HEK293 (cell line): ENCODE measurements at regions not wholly inside any gene's neighbourhood (a gene's known extent, or its start where the extent isn't known, plus 50 kb on each side); places are given as distances from the start of the nearest gene placed in this dataset.

Experiments used
- CTCF ChIA-PET: fragments of 350-600 bp; formaldehyde crosslinking; extraction: SDS; loops from one replicate; lab custom pipeline; 2021; ENCODE audit warnings: antibody characterized with exemption; lab: Yijun Ruan, JAX
- POLR2A ChIA-PET: fragments of 300-600 bp; formaldehyde crosslinking; extraction: SDS; loops from one replicate; lab custom pipeline; 2020; ENCODE audit warnings: antibody characterized with exemption, inconsistent platforms; lab: Yijun Ruan, JAX
- H3K27ac ChIP-seq: fragments of 200-500 bp; sonication (Bioruptor generic); 2 replicates; pipeline ENCODE4 v1.5.1; 2014; ENCODE audit warnings: low read depth, low read length, control low read depth, inconsistent platforms; ENCODE audit errors: extremely low read depth
- H3K36me3 ChIP-seq, 2 experiments: fragments of 200-500 bp in 1 of 2; sonication (Bioruptor generic) in 1 of 2; 1 replicate in 1 of 2; 2 replicates in 1 of 2; pipeline ENCODE4 v1.5.1; 2014 to 2017; ENCODE audit warnings: inconsistent platforms in 2 of 2, low read length in 2 of 2; ENCODE audit not compliant: control insufficient read depth in 2 of 2, insufficient read depth in 1 of 2
- H3K4me1 ChIP-seq: fragments of 200-500 bp; sonication (Bioruptor generic); 2 replicates; pipeline ENCODE4 v1.5.1; 2014; ENCODE audit warnings: mild to moderate bottlenecking, low read length, inconsistent platforms; ENCODE audit not compliant: control insufficient read depth, insufficient read depth
- H3K4me3 ChIP-seq: 2 replicates; pipeline ENCODE4 v1.5.1; 2011; ENCODE audit warnings: low read depth, mild to moderate bottlenecking, control low read depth, low read length, moderate library complexity
- H3K9me3 ChIP-seq: fragments of 200-500 bp; sonication (Bioruptor generic); 2 replicates; pipeline ENCODE4 v1.5.1; 2014; ENCODE audit warnings: low read depth, low read length, inconsistent platforms; ENCODE audit not compliant: control insufficient read depth, insufficient read depth
- IKZF3 ChIP-seq: fragments of 450-650 bp; IDR thresholded peaks from 2 replicates; pipeline ENCODE4 v1.5.0; 2018; ENCODE audit warnings: missing biosample characterization, mild to moderate bottlenecking, missing genetic modification characterization, moderate library complexity
- KLF1 ChIP-seq: fragments of 450-650 bp; formaldehyde crosslinking; IDR thresholded peaks from 2 replicates; pipeline ENCODE4 v1.5.1; 2016; ENCODE audit warnings: missing biosample characterization, missing genetic modification characterization
- OSR2 ChIP-seq: fragments of 450-650 bp; formaldehyde crosslinking; IDR thresholded peaks from 2 replicates; pipeline ENCODE4 v1.5.1; 2016; ENCODE audit warnings: missing biosample characterization, missing genetic modification characterization
- REPIN1 ChIP-seq: fragments of 450-650 bp; formaldehyde crosslinking; IDR thresholded peaks from 2 replicates; pipeline ENCODE4 v1.5.1; 2017; ENCODE audit warnings: missing biosample characterization, missing genetic modification characterization, low read depth
- ZBTB26 ChIP-seq: fragments of 450-650 bp; formaldehyde crosslinking; optimal IDR thresholded peaks from 2 replicates; pipeline ENCODE3; 2016; ENCODE audit warnings: missing biosample characterization, mild to moderate bottlenecking, missing genetic modification characterization
- ZNF19 ChIP-seq: fragments of 450-650 bp; formaldehyde crosslinking; IDR thresholded peaks from 2 replicates; pipeline ENCODE4; 2016; ENCODE audit warnings: missing biosample characterization, missing genetic modification characterization, low read depth
- ZNF214 ChIP-seq: fragments of 450-650 bp; formaldehyde crosslinking; IDR thresholded peaks from 2 replicates; pipeline ENCODE4 v1.5.1; 2017; ENCODE audit warnings: missing biosample characterization, mild to moderate bottlenecking, missing genetic modification characterization, borderline replicate concordance
- ZNF266 ChIP-seq: fragments of 450-650 bp; formaldehyde crosslinking; IDR thresholded peaks from 2 replicates; pipeline ENCODE4 v1.5.1; 2016; ENCODE audit warnings: missing biosample characterization, missing genetic modification characterization, low read depth
- ZNF350 ChIP-seq: fragments of 450-650 bp; formaldehyde crosslinking; IDR thresholded peaks from 2 replicates; pipeline ENCODE4 v1.5.0; 2017; ENCODE audit warnings: missing biosample characterization, mild to moderate bottlenecking, missing genetic modification characterization
- ZNF37A ChIP-seq: fragments of 450-650 bp; IDR thresholded peaks from 2 replicates; pipeline ENCODE4 v1.5.1; 2018; ENCODE audit warnings: missing biosample characterization, missing genetic modification characterization
- ZNF473 ChIP-seq: fragments of 450-650 bp; formaldehyde crosslinking; IDR thresholded peaks from 2 replicates; pipeline ENCODE4 v1.5.1; 2017; ENCODE audit warnings: missing biosample characterization, missing genetic modification characterization
- ZNF510 ChIP-seq: fragments of 450-650 bp; formaldehyde crosslinking; IDR thresholded peaks from 2 replicates; pipeline ENCODE4 v1.5.1; 2018; ENCODE audit warnings: mild to moderate bottlenecking, missing genetic modification characterization, missing biosample characterization; ENCODE audit not compliant: insufficient replicate concordance
- ZNF544 ChIP-seq: fragments of 450-650 bp; formaldehyde crosslinking; IDR thresholded peaks from 2 replicates; pipeline ENCODE4 v1.5.0; 2017; ENCODE audit warnings: missing biosample characterization, missing genetic modification characterization
- ZNF558 ChIP-seq: fragments of 450-650 bp; formaldehyde crosslinking; IDR thresholded peaks from 2 replicates; pipeline ENCODE4 v1.5.1; 2016; ENCODE audit warnings: missing biosample characterization, missing genetic modification characterization
- ZNF639 ChIP-seq: fragments of 450-650 bp; formaldehyde crosslinking; IDR thresholded peaks from 2 replicates; pipeline ENCODE4 v1.5.1; 2016; ENCODE audit warnings: missing biosample characterization, missing genetic modification characterization
- ZNF785 ChIP-seq: fragments of 450-650 bp; formaldehyde crosslinking; IDR thresholded peaks from 2 replicates; pipeline ENCODE4 v1.5.1; 2016; ENCODE audit warnings: missing biosample characterization, missing genetic modification characterization
- ZSCAN23 ChIP-seq: fragments of 450-650 bp; formaldehyde crosslinking; IDR thresholded peaks from 2 replicates; pipeline ENCODE4 v1.5.1; 2016; ENCODE audit warnings: missing biosample characterization, missing genetic modification characterization
- TF ChIP-seq, protein P1 (sequence below): fragments of 450-650 bp; formaldehyde crosslinking; IDR thresholded peaks from 2 replicates; pipeline ENCODE4 v1.5.1; 2016; ENCODE audit warnings: missing biosample characterization, missing genetic modification characterization
- TF ChIP-seq, protein P2 (sequence below): fragments of 450-650 bp; formaldehyde crosslinking; conservative IDR thresholded peaks from 2 replicates; pipeline ENCODE4 v1.5.1; 2016; ENCODE audit warnings: low read depth, missing biosample characterization, missing genetic modification characterization
- TF ChIP-seq, protein P3 (sequence below): fragments of 450-650 bp; IDR thresholded peaks from 2 replicates; pipeline ENCODE4 v1.5.1; 2018; ENCODE audit warnings: missing biosample characterization, missing genetic modification characterization

- TF ChIP-seq, protein P1, sequence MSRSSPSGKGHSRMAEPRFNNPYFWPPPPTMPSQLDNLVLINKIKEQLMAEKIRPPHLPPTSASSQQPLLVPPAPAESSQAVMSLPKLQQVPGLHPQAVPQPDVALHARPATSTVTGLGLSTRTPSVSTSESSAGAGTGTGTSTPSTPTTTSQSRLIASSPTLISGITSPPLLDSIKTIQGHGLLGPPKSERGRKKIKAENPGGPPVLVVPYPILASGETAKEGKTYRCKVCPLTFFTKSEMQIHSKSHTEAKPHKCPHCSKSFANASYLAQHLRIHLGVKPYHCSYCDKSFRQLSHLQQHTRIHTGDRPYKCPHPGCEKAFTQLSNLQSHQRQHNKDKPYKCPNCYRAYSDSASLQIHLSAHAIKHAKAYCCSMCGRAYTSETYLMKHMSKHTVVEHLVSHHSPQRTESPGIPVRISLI, result no peak
- no peak for TF ChIP-seq ZSCAN23
- no peak for TF ChIP-seq ZNF639 (tag by site-specific recombination)
- no peak for TF ChIP-seq ZNF266 (tag by site-specific recombination)
- no peak for TF ChIP-seq ZNF214 (tag by site-specific recombination)
- TF ChIP-seq REPIN1 (tag by site-specific recombination), result no peak
Measured at GRCh38 chr14:53871951-53872350, 84.7 kb downstream of the BMP4 start (continued).

DNA sequence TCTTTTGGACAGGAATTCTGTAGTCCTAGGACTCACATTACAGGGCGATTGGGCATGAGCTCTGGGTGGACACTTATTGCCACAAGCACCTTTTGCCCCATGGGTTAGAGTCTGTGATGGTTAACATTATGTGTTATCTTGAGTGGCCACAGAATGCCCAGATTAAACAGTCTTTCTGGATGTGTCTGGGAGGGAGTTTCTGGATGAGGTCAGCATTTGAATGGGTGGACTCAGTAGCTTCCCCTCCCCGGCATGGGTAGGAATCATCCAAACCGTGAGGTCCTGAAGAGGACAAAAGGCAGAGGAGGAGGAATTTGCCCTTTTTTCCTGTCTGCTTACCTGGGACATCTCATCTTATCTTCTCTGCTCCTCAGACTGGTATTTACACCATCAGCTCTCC lies 85.6 kb downstream of the BMP4 start:
- no peaks in the 10 kb centered on the region for H3K36me3 ChIP-seq
- ChIA-PET CTCF (no interaction called here), POLR2A (no interaction called here)
- no peak overlapping the region for H3K27ac ChIP-seq
- no peak overlapping the region for H3K4me3 ChIP-seq
- TF ChIP-seq ZNF350 (tag by site-specific recombination), result no peak
- no peaks in the 10 kb centered on the region for H3K9me3 ChIP-seq
- H3K4me1 ChIP-seq, result no peaks in the 10 kb centered on the region

DNA sequence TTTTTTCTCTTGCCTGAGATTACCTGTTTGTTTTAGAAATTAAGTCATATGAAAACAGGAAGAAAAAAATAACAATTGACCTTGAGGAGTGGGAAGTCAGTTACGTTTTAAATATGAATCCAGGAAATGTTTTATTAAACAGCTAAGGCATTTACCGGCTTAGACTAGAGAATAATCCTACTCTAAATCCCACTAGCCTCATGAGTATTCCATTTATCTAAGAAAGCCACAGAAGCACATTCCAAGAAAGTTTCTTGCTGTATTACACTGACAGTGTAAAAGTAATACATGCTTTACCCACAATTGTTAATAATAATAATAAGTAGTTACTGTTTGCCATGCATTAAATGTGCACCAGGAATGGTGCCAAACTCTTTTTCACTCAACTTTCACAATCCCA lies 90.9 kb downstream of the BMP4 start:
- H3K36me3 ChIP-seq, result no peaks in the 10 kb centered on the region
- H3K27ac ChIP-seq, result no peak overlapping the region
- TF ChIP-seq ZNF37A (tag by site-specific recombination), result no peak
- no peak for TF ChIP-seq IKZF3 (tag by site-specific recombination)
- TF ChIP-seq ZNF558 (tag by site-specific recombination), result no peak
- no peak for TF ChIP-seq ZNF510 (tag by site-specific recombination)
- no peak for TF ChIP-seq ZNF544
- TF ChIP-seq, protein P2, sequence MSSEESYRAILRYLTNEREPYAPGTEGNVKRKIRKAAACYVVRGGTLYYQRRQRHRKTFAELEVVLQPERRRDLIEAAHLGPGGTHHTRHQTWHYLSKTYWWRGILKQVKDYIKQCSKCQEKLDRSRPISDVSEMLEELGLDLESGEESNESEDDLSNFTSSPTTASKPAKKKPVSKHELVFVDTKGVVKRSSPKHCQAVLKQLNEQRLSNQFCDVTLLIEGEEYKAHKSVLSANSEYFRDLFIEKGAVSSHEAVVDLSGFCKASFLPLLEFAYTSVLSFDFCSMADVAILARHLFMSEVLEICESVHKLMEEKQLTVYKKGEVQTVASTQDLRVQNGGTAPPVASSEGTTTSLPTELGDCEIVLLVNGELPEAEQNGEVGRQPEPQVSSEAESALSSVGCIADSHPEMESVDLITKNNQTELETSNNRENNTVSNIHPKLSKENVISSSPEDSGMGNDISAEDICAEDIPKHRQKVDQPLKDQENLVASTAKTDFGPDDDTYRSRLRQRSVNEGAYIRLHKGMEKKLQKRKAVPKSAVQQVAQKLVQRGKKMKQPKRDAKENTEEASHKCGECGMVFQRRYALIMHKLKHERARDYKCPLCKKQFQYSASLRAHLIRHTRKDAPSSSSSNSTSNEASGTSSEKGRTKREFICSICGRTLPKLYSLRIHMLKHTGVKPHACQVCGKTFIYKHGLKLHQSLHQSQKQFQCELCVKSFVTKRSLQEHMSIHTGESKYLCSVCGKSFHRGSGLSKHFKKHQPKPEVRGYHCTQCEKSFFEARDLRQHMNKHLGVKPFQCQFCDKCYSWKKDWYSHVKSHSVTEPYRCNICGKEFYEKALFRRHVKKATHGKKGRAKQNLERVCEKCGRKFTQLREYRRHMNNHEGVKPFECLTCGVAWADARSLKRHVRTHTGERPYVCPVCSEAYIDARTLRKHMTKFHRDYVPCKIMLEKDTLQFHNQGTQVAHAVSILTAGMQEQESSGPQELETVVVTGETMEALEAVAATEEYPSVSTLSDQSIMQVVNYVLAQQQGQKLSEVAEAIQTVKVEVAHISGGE (tag by site-specific recombination), result no peak
- TF ChIP-seq OSR2, result no peak
- TF ChIP-seq ZNF350 (tag by site-specific recombination), result no peak
- TF ChIP-seq ZNF19 (tag by site-specific recombination), result no peak
- no peak for TF ChIP-seq KLF1 (tag by site-specific recombination)
- TF ChIP-seq ZNF785, result no peak
- TF ChIP-seq ZNF473 (tag by site-specific recombination), result no peak
- TF ChIP-seq REPIN1 (tag by site-specific recombination), result no peak
- TF ChIP-seq, protein P3, sequence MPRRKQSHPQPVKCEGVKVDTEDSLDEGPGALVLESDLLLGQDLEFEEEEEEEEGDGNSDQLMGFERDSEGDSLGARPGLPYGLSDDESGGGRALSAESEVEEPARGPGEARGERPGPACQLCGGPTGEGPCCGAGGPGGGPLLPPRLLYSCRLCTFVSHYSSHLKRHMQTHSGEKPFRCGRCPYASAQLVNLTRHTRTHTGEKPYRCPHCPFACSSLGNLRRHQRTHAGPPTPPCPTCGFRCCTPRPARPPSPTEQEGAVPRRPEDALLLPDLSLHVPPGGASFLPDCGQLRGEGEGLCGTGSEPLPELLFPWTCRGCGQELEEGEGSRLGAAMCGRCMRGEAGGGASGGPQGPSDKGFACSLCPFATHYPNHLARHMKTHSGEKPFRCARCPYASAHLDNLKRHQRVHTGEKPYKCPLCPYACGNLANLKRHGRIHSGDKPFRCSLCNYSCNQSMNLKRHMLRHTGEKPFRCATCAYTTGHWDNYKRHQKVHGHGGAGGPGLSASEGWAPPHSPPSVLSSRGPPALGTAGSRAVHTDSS (tag by site-specific recombination), result no peak
- TF ChIP-seq ZBTB26 (tag by site-specific recombination), result no peak
- ChIA-PET POLR2A (no interaction called here), CTCF (no interaction called here)
- no peaks in the 10 kb centered on the region for H3K9me3 ChIP-seq
- no peaks in the 10 kb centered on the region for H3K4me1 ChIP-seq
- H3K4me3 ChIP-seq, result no peak overlapping the region
